GM12891 (cell line): ENCODE measurements at regions not wholly inside any gene's neighbourhood (a gene's known extent, or its start where the extent isn't known, plus 50 kb on each side); places are given as distances from the start of the nearest gene placed in this dataset.
"Not testable (repeated sequence)": the region's sequence is repeated elsewhere in the genome, so short reads cannot be mapped to it uniquely, and the experiment has no call there.

Experiments
- DNase-seq: peaks from one replicate; pipeline ENCODE4 v3.0.0; 2011; ENCODE audit warnings: low spot score; ENCODE audit not compliant: insufficient read length
- FAIRE-seq: peaks from 2 replicates; lab custom pipeline; 2011; peaks lifted over from hg19 to GRCh38; lab: Jason Lieb, UNC
- PAX5 ChIP-seq: IDR thresholded peaks from 2 replicates; pipeline ENCODE4 v1.6.1; 2011; ENCODE audit warnings: low read length, moderate library complexity, mild to moderate bottlenecking; ENCODE audit not compliant: insufficient read depth, severe bottlenecking
- POLR2A ChIP-seq: IDR thresholded peaks from 2 replicates; pipeline ENCODE4 v1.6.1; 2011; ENCODE audit warnings: low read depth, low read length, control low read depth
- POLR2AphosphoS5 ChIP-seq: IDR thresholded peaks from 2 replicates; pipeline ENCODE4 v1.6.1; 2011; ENCODE audit warnings: low read depth, low read length, control low read depth
- POU2F2 ChIP-seq: IDR thresholded peaks from 2 replicates; pipeline ENCODE4 v1.6.1; 2011; ENCODE audit warnings: low read depth, mild to moderate bottlenecking, control low read depth, low read length, moderate library complexity
- SPI1 ChIP-seq: IDR thresholded peaks from 2 replicates; pipeline ENCODE4 v1.6.1; 2011; ENCODE audit warnings: low read depth, low read length, control low read depth
- TAF1 ChIP-seq: IDR thresholded peaks from 2 replicates; pipeline ENCODE4 v1.6.1; 2011; ENCODE audit warnings: low read depth, low read length, control low read depth

DNA sequence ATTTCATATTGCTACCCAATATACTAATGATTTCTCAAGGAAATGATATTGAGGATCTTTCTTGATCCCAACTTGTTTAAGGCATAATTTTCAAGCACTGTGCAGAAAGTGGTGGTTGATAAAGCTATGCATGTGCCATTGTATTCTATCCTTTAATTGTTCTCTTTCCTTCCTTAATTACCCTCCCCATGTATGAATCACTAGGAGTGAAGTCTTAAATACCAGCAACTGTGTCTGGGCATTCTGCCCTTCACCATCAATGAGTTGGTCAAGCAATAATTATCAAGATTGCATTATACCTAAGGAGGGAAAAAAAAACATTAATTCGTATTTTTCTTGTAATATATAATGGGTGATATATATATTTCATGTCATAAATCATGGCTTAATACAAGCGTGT lies 111.8 kb upstream of the FRMPD4 start:
- DNase-seq (no peak), FAIRE-seq (no peak)
- no peak for TF ChIP-seq SPI1
- no peak for TF ChIP-seq POU2F2
- TF ChIP-seq POLR2A, result no peak
- no peak for TF ChIP-seq TAF1
- no peak for TF ChIP-seq POLR2AphosphoS5
- no peak for TF ChIP-seq PAX5

GRCh38 chrX:12032082-12032481 lies 106.2 kb upstream of the FRMPD4 start:
- DNase-seq (no peak), FAIRE-seq (no peak)
- no peak for TF ChIP-seq POLR2A
- no peak for TF ChIP-seq TAF1
- TF ChIP-seq POU2F2, result no peak
- no peak for TF ChIP-seq POLR2AphosphoS5
- TF ChIP-seq PAX5, result no peak
- no peak for TF ChIP-seq SPI1

DNA sequence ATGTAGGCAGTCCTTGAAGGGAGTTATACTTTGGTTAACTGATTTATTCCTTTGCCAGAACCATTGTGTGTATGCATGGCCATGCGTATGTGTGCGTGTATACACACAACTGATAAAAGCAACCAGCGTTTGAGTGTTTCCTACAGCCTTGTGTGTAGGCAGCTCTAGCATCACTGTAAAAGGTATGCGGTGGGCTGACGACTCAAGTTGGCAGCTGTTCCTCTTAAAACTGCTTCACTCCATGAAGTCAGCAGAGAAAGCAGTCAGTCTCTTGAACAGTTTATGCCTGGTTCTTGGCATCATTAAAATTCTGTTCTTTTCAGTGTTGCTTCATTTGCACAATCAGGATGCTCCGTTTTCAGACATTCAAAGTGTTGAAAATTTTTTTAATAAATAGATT lies 103.5 kb upstream of the FRMPD4 start:
- TF ChIP-seq POU2F2, result no peak
- TF ChIP-seq PAX5, result no peak
- no peak for TF ChIP-seq TAF1
- no peak for TF ChIP-seq POLR2A
- no peak for TF ChIP-seq POLR2AphosphoS5
- no peak for TF ChIP-seq SPI1
- no peak for FAIRE-seq
- no peak for DNase-seq

- no peak for FAIRE-seq
- DNase-seq, result no peak
- TF ChIP-seq POLR2A, result no peak
- no peak for TF ChIP-seq SPI1
- no peak for TF ChIP-seq PAX5
- no peak for TF ChIP-seq TAF1
- no peak for TF ChIP-seq POLR2AphosphoS5
- no peak for TF ChIP-seq POU2F2
Observed at GRCh38 chrX:12042615-12043014, 95.7 kb upstream of the FRMPD4 start.

- DNase-seq, result no peak
- TF ChIP-seq POLR2AphosphoS5 (no peak), SPI1 (no peak), POLR2A (no peak), PAX5 (no peak), POU2F2 (no peak), TAF1 (no peak)
- FAIRE-seq, result no peak
Observed at GRCh38 chrX:12052109-12052508, 86.2 kb upstream of the FRMPD4 start.

DNA sequence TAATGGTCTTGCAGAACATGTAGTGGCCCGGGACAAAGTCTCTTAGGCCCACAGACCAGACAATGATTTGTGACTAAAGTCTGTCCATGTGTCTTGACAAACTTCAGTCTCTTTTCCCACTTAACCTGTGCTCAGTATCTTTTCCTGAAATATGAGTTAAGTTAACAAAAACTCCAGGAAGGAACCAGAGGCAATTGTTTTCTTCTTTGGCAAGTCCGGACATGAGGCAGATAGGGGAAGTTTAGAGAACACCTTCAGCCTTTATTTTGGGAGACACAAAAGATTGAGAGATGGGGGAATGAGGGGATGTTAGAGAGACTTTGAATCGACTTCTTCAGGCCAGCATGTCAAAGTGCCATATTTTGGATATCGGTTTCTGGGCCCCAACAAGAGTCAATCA lies 80.2 kb upstream of the FRMPD4 start:
- no peak for TF ChIP-seq POLR2A
- no peak for TF ChIP-seq TAF1
- no peak for TF ChIP-seq POU2F2
- no peak for TF ChIP-seq PAX5
- no peak for TF ChIP-seq SPI1
- TF ChIP-seq POLR2AphosphoS5, result no peak
- no peak for FAIRE-seq
- no peak for DNase-seq

- no peak for DNase-seq
- FAIRE-seq, result no peak
- TF ChIP-seq SPI1 (no peak), PAX5 (no peak), TAF1 (no peak), POLR2A (no peak), POU2F2 (no peak), POLR2AphosphoS5 (no peak)
Observed at GRCh38 chrX:12060489-12061260, 77.6 kb upstream of the FRMPD4 start.

DNA sequence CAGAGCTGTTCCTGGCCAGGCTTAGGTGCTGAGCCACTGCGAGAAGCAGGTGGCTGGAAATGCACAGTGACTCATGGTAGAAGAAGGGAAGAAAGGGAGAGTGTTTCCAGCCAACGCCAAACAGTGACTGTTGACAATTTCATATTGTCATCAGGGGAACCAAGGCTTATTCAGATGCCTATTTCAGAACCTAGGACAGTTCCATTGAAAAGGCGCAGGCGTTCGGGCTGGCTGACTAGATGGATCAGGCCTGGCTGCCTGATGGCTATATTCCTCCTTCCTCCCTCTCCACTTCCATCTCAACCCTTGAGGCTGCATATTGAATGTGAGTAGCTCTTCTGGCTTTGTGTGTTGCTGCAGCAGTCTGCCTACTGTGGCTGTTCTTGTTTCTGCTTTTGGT lies 73.0 kb upstream of the FRMPD4 start:
- FAIRE-seq (no peak), DNase-seq (no peak)

GRCh38 chrX:12076046-12076445 lies 62.2 kb upstream of the FRMPD4 start:
- TF ChIP-seq TAF1 (no peak), POU2F2 (no peak), SPI1 (no peak), POLR2A (no peak), PAX5 (no peak), POLR2AphosphoS5 (no peak)
- DNase-seq (no peak), FAIRE-seq (no peak)

More for the DNA sequence above, 73.0 kb upstream of the FRMPD4 start:
- no peak for TF ChIP-seq PAX5
- TF ChIP-seq POLR2A, result no peak
- TF ChIP-seq POLR2AphosphoS5, result no peak
- TF ChIP-seq TAF1, result no peak
- no peak for TF ChIP-seq SPI1
- no peak for TF ChIP-seq POU2F2

DNA sequence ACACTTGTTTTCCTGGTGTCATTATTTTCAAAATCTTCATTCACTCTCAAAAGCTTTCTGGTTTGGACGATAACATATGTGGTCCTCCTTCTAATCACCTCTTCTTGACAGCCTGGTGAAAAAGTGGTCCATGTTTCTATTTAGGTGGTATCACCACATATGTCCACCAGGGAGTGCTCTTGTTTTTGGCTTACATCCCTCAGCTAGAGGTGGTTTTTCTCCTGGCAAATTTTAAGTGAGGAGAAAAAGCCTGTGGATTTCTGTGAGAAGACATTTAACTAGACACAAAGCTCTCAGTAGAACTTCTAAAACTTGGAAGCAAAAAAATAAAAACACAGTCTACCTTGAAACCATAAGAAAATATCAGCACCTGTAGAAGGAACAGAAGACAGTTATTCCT lies 58.0 kb upstream of the FRMPD4 start:
- DNase-seq (peak; percentile 0), FAIRE-seq (peak; percentile 31)
- TF ChIP-seq POLR2AphosphoS5 (no peak), POU2F2 (no peak), SPI1 (no peak), PAX5 (no peak)

- not testable (repeated sequence) for DNase-seq, FAIRE-seq
Observed at GRCh38 chrX:12082959-12083358, 55.3 kb upstream of the FRMPD4 start.
